ENCODE measurements at regions not wholly inside any gene's neighbourhood (a gene's known extent, or its start where the extent isn't known, plus 50 kb on each side); places are given as distances from the start of the nearest gene placed in this dataset.

GRCh38 chr19:29311191-29311790 is 98.3 kb upstream of the UQCRFS1 start:
- H3K27ac Mint-ChIP-seq (ENCODE audit: low read depth), result no peak overlapping the region
- DNase-seq (ENCODE audit: low spot score in 2 of 2) (no peak), ATAC-seq (replicated peaks; ENCODE audit: extremely low read depth, poor library complexity, severe bottlenecking) (no peak)
- no peaks in the 10 kb centered on the region for H3K9me3 Mint-ChIP-seq
- H3K36me3 Mint-ChIP-seq (ENCODE audit: insufficient read depth), result no peaks in the 10 kb centered on the region
- peaks cover 81% of the 10 kb centered on the region for H3K27me3 Mint-ChIP-seq
- peaks cover 5% of the 10 kb centered on the region for H3K4me1 Mint-ChIP-seq
- H3K4me3 Mint-ChIP-seq, result no peak overlapping the region

- Mint-ChIP-seq H3K27ac (ENCODE audit: low read depth) (no peak overlapping the region), H3K4me3 (no peak overlapping the region), H3K27me3 (peaks cover 67% of the 10 kb centered on the region), H3K36me3 (ENCODE audit: insufficient read depth) (no peaks in the 10 kb centered on the region), H3K4me1 (no peaks in the 10 kb centered on the region), H3K9me3 (no peaks in the 10 kb centered on the region)
- no peak for ATAC-seq (replicated peaks; ENCODE audit: extremely low read depth, poor library complexity, severe bottlenecking)
- no peak for DNase-seq (ENCODE audit: low spot score in 2 of 2)
Measured at GRCh38 chr19:29315556-29316190, 102.7 kb upstream of the UQCRFS1 start.

GRCh38 chr19:29318581-29318980 is 105.6 kb upstream of the UQCRFS1 start:
- Mint-ChIP-seq H3K4me3 (no peak overlapping the region), H3K4me1 (no peaks in the 10 kb centered on the region), H3K36me3 (ENCODE audit: insufficient read depth) (no peaks in the 10 kb centered on the region), H3K27me3 (peaks cover 43% of the 10 kb centered on the region), H3K27ac (ENCODE audit: low read depth) (no peak overlapping the region), H3K9me3 (no peaks in the 10 kb centered on the region)
- ATAC-seq (replicated peaks; ENCODE audit: extremely low read depth, poor library complexity, severe bottlenecking) (no peak), DNase-seq (ENCODE audit: low spot score in 2 of 2) (no peak)

GRCh38 chr19:29320086-29320485 is 107.1 kb upstream of the UQCRFS1 start:
- Mint-ChIP-seq H3K4me3 (no peak overlapping the region), H3K27me3 (peaks cover 29% of the 10 kb centered on the region), H3K27ac (ENCODE audit: low read depth) (no peak overlapping the region), H3K4me1 (no peaks in the 10 kb centered on the region), H3K9me3 (no peaks in the 10 kb centered on the region), H3K36me3 (ENCODE audit: insufficient read depth) (no peaks in the 10 kb centered on the region)
- ATAC-seq (replicated peaks; ENCODE audit: extremely low read depth, poor library complexity, severe bottlenecking) (no peak), DNase-seq (ENCODE audit: low spot score in 2 of 2) (no peak)

GRCh38 chr19:29320618-29321017 is 107.7 kb upstream of the UQCRFS1 start:
- H3K36me3 Mint-ChIP-seq (ENCODE audit: insufficient read depth), result no peaks in the 10 kb centered on the region
- H3K4me1 Mint-ChIP-seq, result no peaks in the 10 kb centered on the region
- H3K27ac Mint-ChIP-seq (ENCODE audit: low read depth), result no peak overlapping the region
- ATAC-seq (replicated peaks; ENCODE audit: extremely low read depth, poor library complexity, severe bottlenecking), result no peak
- peaks cover 24% of the 10 kb centered on the region for H3K27me3 Mint-ChIP-seq
- no peaks in the 10 kb centered on the region for H3K9me3 Mint-ChIP-seq
- H3K4me3 Mint-ChIP-seq, result no peak overlapping the region
- no peak for DNase-seq (ENCODE audit: low spot score in 2 of 2)

GRCh38 chr19:29321116-29321515 is 108.2 kb upstream of the UQCRFS1 start:
- DNase-seq (ENCODE audit: low spot score in 2 of 2) (no peak), ATAC-seq (replicated peaks; ENCODE audit: extremely low read depth, poor library complexity, severe bottlenecking) (no peak)
- peaks cover 24% of the 10 kb centered on the region for H3K27me3 Mint-ChIP-seq
- no peak overlapping the region for H3K27ac Mint-ChIP-seq (ENCODE audit: low read depth)
- no peaks in the 10 kb centered on the region for H3K36me3 Mint-ChIP-seq (ENCODE audit: insufficient read depth)
- H3K4me1 Mint-ChIP-seq, result no peaks in the 10 kb centered on the region
- H3K9me3 Mint-ChIP-seq, result no peaks in the 10 kb centered on the region
- no peak overlapping the region for H3K4me3 Mint-ChIP-seq

- no peaks in the 10 kb centered on the region for H3K4me1 Mint-ChIP-seq
- no peak for DNase-seq (ENCODE audit: low spot score in 2 of 2)
- no peak overlapping the region for H3K27ac Mint-ChIP-seq (ENCODE audit: low read depth)
- H3K4me3 Mint-ChIP-seq, result no peak overlapping the region
- ATAC-seq (replicated peaks; ENCODE audit: extremely low read depth, poor library complexity, severe bottlenecking), result no peak
- H3K36me3 Mint-ChIP-seq (ENCODE audit: insufficient read depth), result no peaks in the 10 kb centered on the region
- H3K9me3 Mint-ChIP-seq, result no peaks in the 10 kb centered on the region
- H3K27me3 Mint-ChIP-seq, result peaks cover 24% of the 10 kb centered on the region
Measured at GRCh38 chr19:29323021-29323430, 110.1 kb upstream of the UQCRFS1 start.

- no peak overlapping the region for H3K4me3 Mint-ChIP-seq
Measured at GRCh38 chr19:29323440-29324290, 110.7 kb upstream of the UQCRFS1 start.

GRCh38 chr19:29324291-29324680 is 111.3 kb upstream of the UQCRFS1 start:
- Mint-ChIP-seq H3K4me3 (no peak overlapping the region), H3K27me3 (peaks cover 14% of the 10 kb centered on the region), H3K27ac (ENCODE audit: low read depth) (no peak overlapping the region), H3K4me1 (no peaks in the 10 kb centered on the region), H3K36me3 (ENCODE audit: insufficient read depth) (no peaks in the 10 kb centered on the region), H3K9me3 (peaks cover 6% of the 10 kb centered on the region)
- DNase-seq (ENCODE audit: low spot score in 2 of 2) (no peak), ATAC-seq (replicated peaks; ENCODE audit: extremely low read depth, poor library complexity, severe bottlenecking) (no peak)

More at GRCh38 chr19:29323440-29324290, 110.7 kb upstream of the UQCRFS1 start:
- peaks cover 19% of the 10 kb centered on the region for H3K27me3 Mint-ChIP-seq
- ATAC-seq (replicated peaks; ENCODE audit: extremely low read depth, poor library complexity, severe bottlenecking) (no peak), DNase-seq (ENCODE audit: low spot score in 2 of 2) (no peak)
- H3K36me3 Mint-ChIP-seq (ENCODE audit: insufficient read depth), result no peaks in the 10 kb centered on the region
- H3K4me1 Mint-ChIP-seq, result no peaks in the 10 kb centered on the region
- peaks cover 5% of the 10 kb centered on the region for H3K9me3 Mint-ChIP-seq
- H3K27ac Mint-ChIP-seq (ENCODE audit: low read depth), result no peak overlapping the region

- H3K27ac Mint-ChIP-seq (ENCODE audit: low read depth), result no peak overlapping the region
- H3K4me1 Mint-ChIP-seq, result no peaks in the 10 kb centered on the region
- peaks cover 12% of the 10 kb centered on the region for H3K27me3 Mint-ChIP-seq
- H3K36me3 Mint-ChIP-seq (ENCODE audit: insufficient read depth), result no peaks in the 10 kb centered on the region
- DNase-seq (ENCODE audit: low spot score in 2 of 2) (no peak), ATAC-seq (replicated peaks; ENCODE audit: extremely low read depth, poor library complexity, severe bottlenecking) (no peak)
- H3K9me3 Mint-ChIP-seq, result peaks cover 6% of the 10 kb centered on the region
- no peak overlapping the region for H3K4me3 Mint-ChIP-seq
Measured at GRCh38 chr19:29324717-29325116, 111.8 kb upstream of the UQCRFS1 start.

- no peaks in the 10 kb centered on the region for H3K36me3 Mint-ChIP-seq (ENCODE audit: insufficient read depth)
- no peaks in the 10 kb centered on the region for H3K4me1 Mint-ChIP-seq
- DNase-seq (ENCODE audit: low spot score in 2 of 2), result no peak
- no peak for ATAC-seq (replicated peaks; ENCODE audit: extremely low read depth, poor library complexity, severe bottlenecking)
- no peak overlapping the region for H3K4me3 Mint-ChIP-seq
- peaks cover 7% of the 10 kb centered on the region for H3K27me3 Mint-ChIP-seq
- H3K9me3 Mint-ChIP-seq, result peaks cover 6% of the 10 kb centered on the region
- no peak overlapping the region for H3K27ac Mint-ChIP-seq (ENCODE audit: low read depth)
Measured at GRCh38 chr19:29325241-29325975, 112.5 kb upstream of the UQCRFS1 start.

- Mint-ChIP-seq H3K4me1 (no peaks in the 10 kb centered on the region), H3K9me3 (peaks cover 6% of the 10 kb centered on the region), H3K4me3 (no peak overlapping the region), H3K36me3 (ENCODE audit: insufficient read depth) (no peaks in the 10 kb centered on the region), H3K27me3 (peaks cover 11% of the 10 kb centered on the region), H3K27ac (ENCODE audit: low read depth) (no peak overlapping the region)
- no peak for ATAC-seq (replicated peaks; ENCODE audit: extremely low read depth, poor library complexity, severe bottlenecking)
- DNase-seq (ENCODE audit: low spot score in 2 of 2), result no peak
Measured at GRCh38 chr19:29326351-29326750, 113.4 kb upstream of the UQCRFS1 start.

Data from central memory CD8-positive, alpha-beta T cell (primary cell).